NOMO-1 treated with dmso at 0.1 percent for 144 hours (cell line): ENCODE measurements at regions not wholly inside any gene's neighbourhood (a gene's known extent, or its start where the extent isn't known, plus 50 kb on each side); places are given as distances from the start of the nearest gene placed in this dataset.
"Not testable (repeated sequence)": the region's sequence is repeated elsewhere in the genome, so short reads cannot be mapped to it uniquely, and the experiment has no call there.

Source experiments
- DNase-seq: peaks from one replicate; lab custom pipeline; 2025; ENCODE audit not compliant: unreplicated experiment; lab: John Stamatoyannopoulos, UW

GRCh38 chr10:63994371-63994770 is 473.2 kb downstream of the REEP3 start:
- no peak for DNase-seq

- no peak for DNase-seq
These were observed 486.0 kb downstream of the REEP3 start for GRCh38 chr10:64007157-64007556.

- DNase-seq: no peak
These were observed 489.5 kb downstream of the REEP3 start for GRCh38 chr10:64010711-64011110.

GRCh38 chr10:64011912-64012714 is 490.9 kb downstream of the REEP3 start:
- DNase-seq: no peak

- no peak for DNase-seq
These were observed 493.1 kb downstream of the REEP3 start for GRCh38 chr10:64014281-64014680.

GRCh38 chr10:64023926-64024470 is 502.8 kb downstream of the REEP3 start:
- no peak for DNase-seq

GRCh38 chr10:64033711-64034110 is 512.5 kb downstream of the REEP3 start:
- DNase-seq: peak; percentile 64

- no peak for DNase-seq
These were observed 515.2 kb downstream of the REEP3 start for GRCh38 chr10:64036321-64036930.

- no peak for DNase-seq
These were observed 516.0 kb downstream of the REEP3 start for GRCh38 chr10:64037071-64037661.

GRCh38 chr10:64038107-64038506 is 516.9 kb downstream of the REEP3 start:
- DNase-seq: no peak

- no peak for DNase-seq
These were observed 518.0 kb downstream of the REEP3 start for GRCh38 chr10:64039198-64039597.

GRCh38 chr10:64040781-64041180 is 519.6 kb downstream of the REEP3 start:
- no peak for DNase-seq

- DNase-seq: peak; percentile 70
These were observed 520.2 kb downstream of the REEP3 start for GRCh38 chr10:64041185-64041988.

- DNase-seq: no peak
These were observed 520.8 kb downstream of the REEP3 start for GRCh38 chr10:64041989-64042490.

GRCh38 chr10:64044098-64044497 is 522.9 kb downstream of the REEP3 start:
- no peak for DNase-seq

GRCh38 chr10:64044957-64045632 is 523.9 kb downstream of the REEP3 start:
- DNase-seq: not testable (repeated sequence)

GRCh38 chr10:64054392-64054791 is 533.2 kb downstream of the REEP3 start:
- DNase-seq: no peak

- no peak for DNase-seq
These were observed 538.7 kb downstream of the REEP3 start for GRCh38 chr10:64059884-64060283.

GRCh38 chr10:64060389-64060788 is 539.2 kb downstream of the REEP3 start:
- no peak for DNase-seq

- no peak for DNase-seq
These were observed 541.6 kb downstream of the REEP3 start for GRCh38 chr10:64062793-64063192.
